ENCODE measurements at regions not wholly inside any gene's neighbourhood (a gene's known extent, or its start where the extent isn't known, plus 50 kb on each side); places are given as distances from the start of the nearest gene placed in this dataset.

DNA sequence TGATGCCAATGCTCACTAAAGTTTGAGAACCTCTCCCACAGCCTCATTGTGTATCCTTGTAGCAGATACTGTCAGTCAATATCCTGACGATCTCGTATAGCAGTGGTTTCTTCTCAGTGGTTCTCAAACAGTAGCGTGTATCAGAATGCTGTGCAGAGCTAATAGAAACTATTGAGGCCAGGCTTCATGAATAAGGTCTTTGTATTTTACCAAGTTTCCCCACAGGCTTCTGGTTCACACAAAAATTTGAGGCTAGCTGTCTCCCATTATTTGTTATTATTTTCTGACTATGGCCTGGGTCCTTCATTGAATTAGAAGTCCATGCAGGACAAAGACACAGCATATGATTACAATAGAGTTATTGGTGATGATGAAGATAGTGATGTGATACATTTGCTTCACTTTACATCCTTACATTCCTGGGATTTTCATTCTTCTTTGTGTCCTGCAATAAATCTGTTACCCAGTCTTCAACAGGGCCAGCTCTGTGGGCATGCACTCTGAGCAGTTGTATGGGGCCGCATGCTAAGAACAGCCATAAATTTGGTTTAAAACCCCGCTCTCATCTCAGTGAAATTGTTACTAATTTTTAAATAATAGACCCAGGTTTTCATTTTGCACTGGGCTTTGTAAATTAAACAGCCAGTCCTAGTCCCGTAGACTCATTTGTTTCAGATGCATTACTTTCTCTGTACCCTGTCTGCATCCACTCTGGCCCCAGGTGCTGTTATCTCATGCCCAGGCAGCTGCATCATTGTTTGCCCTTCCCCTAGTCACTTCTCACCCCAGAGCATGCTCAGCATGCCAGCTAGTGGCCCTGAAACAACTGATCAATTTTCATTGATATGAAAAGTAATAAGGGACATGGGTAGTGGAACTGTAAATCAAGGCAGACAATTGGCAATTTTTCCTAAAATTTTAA is 199.9 kb upstream of the PIK3R1 start:
- FAIRE-seq (no peak), DNase-seq (ENCODE audit: insufficient read length) (no peak)
- no peak for TF ChIP-seq TAF1 (IDR thresholded peaks at IDR 0.05; ENCODE audit: borderline replicate concordance, low read depth, low read length)
- no peak for TF ChIP-seq POLR2AphosphoS5 (IDR thresholded peaks at IDR 0.05; ENCODE audit: low read depth, low read length)
- no peak for TF ChIP-seq POLR2A (IDR thresholded peaks at IDR 0.05; ENCODE audit: low read depth, low read length)

GRCh38 chr5:68012831-68013230 is 202.7 kb upstream of the PIK3R1 start:
- TF ChIP-seq POLR2AphosphoS5 (IDR thresholded peaks at IDR 0.05; ENCODE audit: low read depth, low read length) (no peak), TAF1 (IDR thresholded peaks at IDR 0.05; ENCODE audit: borderline replicate concordance, low read depth, low read length) (no peak), POLR2A (IDR thresholded peaks at IDR 0.05; ENCODE audit: low read depth, low read length) (no peak)
- DNase-seq (ENCODE audit: insufficient read length) (no peak), FAIRE-seq (no peak)

DNA sequence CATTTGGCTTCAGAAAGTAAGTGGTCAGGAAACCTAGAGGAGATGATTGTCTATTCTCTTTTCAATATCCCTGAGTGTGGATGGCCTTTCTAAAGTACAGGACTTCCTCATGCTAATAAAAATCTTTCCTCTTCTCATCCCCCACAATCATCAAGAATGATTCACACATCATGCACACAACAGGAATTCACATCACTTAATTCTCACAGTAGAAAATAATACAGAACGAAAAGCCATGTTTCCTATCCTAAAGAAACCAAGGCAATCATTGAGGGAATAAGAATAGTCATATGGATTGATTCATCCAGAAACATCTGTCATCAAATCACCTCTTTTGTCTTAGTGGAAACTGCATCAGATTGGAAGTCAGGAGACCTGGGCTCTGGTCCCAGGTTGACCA is 203.1 kb upstream of the PIK3R1 start:
- FAIRE-seq = no peak
- no peak for TF ChIP-seq POLR2A (IDR thresholded peaks at IDR 0.05; ENCODE audit: low read depth, low read length)
- no peak for TF ChIP-seq POLR2AphosphoS5 (IDR thresholded peaks at IDR 0.05; ENCODE audit: low read depth, low read length)
- no peak for TF ChIP-seq TAF1 (IDR thresholded peaks at IDR 0.05; ENCODE audit: borderline replicate concordance, low read depth, low read length)
- DNase-seq (ENCODE audit: insufficient read length) = no peak

DNA sequence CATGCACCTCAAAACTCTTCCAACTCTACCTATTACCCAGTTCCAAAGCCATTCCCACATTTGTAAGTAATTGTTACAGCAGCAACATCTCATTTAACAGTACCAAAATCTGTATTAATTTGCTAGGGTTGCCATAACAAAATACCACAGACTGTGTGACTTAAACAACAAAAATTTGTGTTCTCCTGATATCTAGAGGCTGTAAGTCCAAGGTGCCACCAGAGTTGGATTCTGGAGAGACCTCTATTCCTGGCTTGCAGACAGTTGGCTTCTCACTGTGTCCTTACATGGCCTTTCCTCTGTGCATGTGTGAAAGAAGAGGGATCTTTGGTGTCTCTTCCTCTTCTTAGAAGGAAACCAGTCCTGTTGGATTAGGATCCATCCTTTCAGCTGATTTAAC is 203.8 kb upstream of the PIK3R1 start:
- no peak for FAIRE-seq
- no peak for TF ChIP-seq TAF1 (IDR thresholded peaks at IDR 0.05; ENCODE audit: borderline replicate concordance, low read depth, low read length)
- TF ChIP-seq POLR2AphosphoS5 (IDR thresholded peaks at IDR 0.05; ENCODE audit: low read depth, low read length) = no peak
- TF ChIP-seq POLR2A (IDR thresholded peaks at IDR 0.05; ENCODE audit: low read depth, low read length) = no peak
- DNase-seq (ENCODE audit: insufficient read length) = no peak

- FAIRE-seq (no peak), DNase-seq (ENCODE audit: insufficient read length) (no peak)
- no peak for TF ChIP-seq POLR2AphosphoS5 (IDR thresholded peaks at IDR 0.05; ENCODE audit: low read depth, low read length)
- TF ChIP-seq POLR2A (IDR thresholded peaks at IDR 0.05; ENCODE audit: low read depth, low read length) = no peak
- no peak for TF ChIP-seq TAF1 (IDR thresholded peaks at IDR 0.05; ENCODE audit: borderline replicate concordance, low read depth, low read length)
These were observed 204.2 kb upstream of the PIK3R1 start for GRCh38 chr5:68011259-68011760.

- DNase-seq (ENCODE audit: insufficient read length) (no peak), FAIRE-seq (no peak)
- no peak for TF ChIP-seq POLR2AphosphoS5 (IDR thresholded peaks at IDR 0.05; ENCODE audit: low read depth, low read length)
- no peak for TF ChIP-seq POLR2A (IDR thresholded peaks at IDR 0.05; ENCODE audit: low read depth, low read length)
- TF ChIP-seq TAF1 (IDR thresholded peaks at IDR 0.05; ENCODE audit: borderline replicate concordance, low read depth, low read length) = no peak
These were observed 204.8 kb upstream of the PIK3R1 start for GRCh38 chr5:68010740-68011139.

GRCh38 chr5:68007451-68007850 is 208.1 kb upstream of the PIK3R1 start:
- no peak for FAIRE-seq
- TF ChIP-seq POLR2AphosphoS5 (IDR thresholded peaks at IDR 0.05; ENCODE audit: low read depth, low read length) = no peak
- no peak for TF ChIP-seq TAF1 (IDR thresholded peaks at IDR 0.05; ENCODE audit: borderline replicate concordance, low read depth, low read length)
- no peak for TF ChIP-seq POLR2A (IDR thresholded peaks at IDR 0.05; ENCODE audit: low read depth, low read length)
- no peak for DNase-seq (ENCODE audit: insufficient read length)

DNA sequence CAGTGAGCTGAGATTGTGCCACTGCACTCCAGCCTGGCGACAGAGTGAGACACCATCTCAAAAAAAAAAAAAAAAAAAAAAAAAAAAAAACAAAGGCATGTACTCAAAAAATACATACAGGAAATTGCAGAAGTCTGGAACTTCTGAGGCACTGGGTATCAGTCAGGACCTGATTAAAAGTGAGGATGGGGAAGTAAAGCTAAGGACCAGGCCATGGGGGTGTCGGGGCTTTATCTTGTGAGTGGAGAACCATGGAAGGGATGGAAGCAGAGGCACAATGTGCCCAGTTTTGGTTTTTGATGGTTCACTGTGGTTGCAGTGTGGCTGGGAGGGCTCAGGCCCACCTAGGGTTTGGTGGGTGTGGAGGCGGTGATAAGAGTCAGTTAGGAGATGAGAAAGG is 212.7 kb upstream of the PIK3R1 start:
- no peak for FAIRE-seq
- TF ChIP-seq POLR2A (IDR thresholded peaks at IDR 0.05; ENCODE audit: low read depth, low read length) (no peak), TAF1 (IDR thresholded peaks at IDR 0.05; ENCODE audit: borderline replicate concordance, low read depth, low read length) (no peak), POLR2AphosphoS5 (IDR thresholded peaks at IDR 0.05; ENCODE audit: low read depth, low read length) (no peak)

DNA sequence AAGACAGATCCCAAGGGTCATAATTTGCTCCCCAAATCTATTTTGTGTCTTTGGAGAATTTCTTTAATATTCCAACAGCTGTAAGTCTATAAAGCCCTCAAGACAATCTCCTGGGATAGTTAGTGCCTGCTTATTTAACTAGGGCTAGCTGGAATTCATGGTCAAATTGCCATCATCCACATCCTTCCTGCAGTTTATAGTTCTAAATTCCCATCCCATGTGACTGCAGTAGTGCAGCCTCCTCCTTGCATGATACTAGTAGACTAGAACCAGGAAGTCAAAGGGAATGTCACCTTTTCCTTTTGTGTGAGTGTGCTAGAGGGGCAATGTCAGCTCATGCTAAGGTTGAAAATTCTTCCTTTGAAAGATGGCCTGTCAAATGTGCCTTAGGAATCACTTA is 214.8 kb upstream of the PIK3R1 start:
- no peak for FAIRE-seq
- TF ChIP-seq POLR2AphosphoS5 (IDR thresholded peaks at IDR 0.05; ENCODE audit: low read depth, low read length) = no peak
- no peak for TF ChIP-seq TAF1 (IDR thresholded peaks at IDR 0.05; ENCODE audit: borderline replicate concordance, low read depth, low read length)
- TF ChIP-seq POLR2A (IDR thresholded peaks at IDR 0.05; ENCODE audit: low read depth, low read length) = no peak
- no peak for DNase-seq (ENCODE audit: insufficient read length)

More for the DNA sequence above, 212.7 kb upstream of the PIK3R1 start:
- no peak for DNase-seq (ENCODE audit: insufficient read length)

DNA sequence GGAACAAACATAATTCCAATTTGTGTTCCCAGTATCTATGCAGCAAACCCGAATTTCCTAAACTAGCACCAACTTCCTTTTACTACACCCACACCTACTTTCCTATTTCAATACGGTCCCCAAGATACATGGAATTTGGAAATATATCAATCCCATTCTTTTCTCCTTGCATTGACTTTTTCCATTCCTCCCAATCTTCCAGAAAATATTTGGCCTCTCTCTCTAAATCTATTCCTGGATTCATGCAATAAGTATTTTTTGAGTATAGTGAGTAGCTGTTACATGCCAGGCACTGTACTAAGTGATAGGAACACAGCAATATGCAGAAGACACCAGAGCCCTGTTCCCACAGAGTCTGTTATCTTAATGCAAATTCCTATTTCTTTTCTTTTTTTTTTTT is 216.2 kb upstream of the PIK3R1 start:
- DNase-seq (ENCODE audit: insufficient read length) (no peak), FAIRE-seq (no peak)
- TF ChIP-seq POLR2A (IDR thresholded peaks at IDR 0.05; ENCODE audit: low read depth, low read length) (no peak), POLR2AphosphoS5 (IDR thresholded peaks at IDR 0.05; ENCODE audit: low read depth, low read length) (no peak), TAF1 (IDR thresholded peaks at IDR 0.05; ENCODE audit: borderline replicate concordance, low read depth, low read length) (no peak)

DNA sequence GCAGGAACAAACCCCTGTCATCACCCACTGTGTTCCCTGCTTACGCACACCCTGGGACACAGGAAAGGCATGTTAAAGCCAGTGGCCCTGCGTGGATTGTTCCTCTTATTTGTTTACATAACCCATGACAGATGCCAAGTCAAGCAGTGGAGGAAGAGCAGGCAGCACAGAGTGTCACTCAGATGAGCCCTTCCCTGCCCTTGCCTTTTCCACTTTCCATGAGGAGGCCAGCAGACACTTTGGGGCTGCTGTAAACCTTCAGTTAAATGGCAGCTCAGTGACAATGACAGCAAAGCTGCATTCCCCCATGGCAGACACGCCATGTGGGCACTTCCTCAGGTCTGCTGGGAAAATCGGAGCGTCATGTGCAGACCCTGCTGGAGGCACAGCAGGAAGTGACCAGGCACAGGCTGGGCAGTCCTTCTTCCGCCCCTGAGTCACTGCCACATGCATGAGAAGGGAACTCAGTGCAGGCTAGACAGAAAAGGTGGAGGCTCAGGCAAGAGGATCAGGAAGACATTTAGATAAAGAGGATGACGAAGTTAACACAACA is 216.8 kb upstream of the PIK3R1 start:
- TF ChIP-seq POLR2AphosphoS5 (IDR thresholded peaks at IDR 0.05; ENCODE audit: low read depth, low read length) = no peak
- TF ChIP-seq TAF1 (IDR thresholded peaks at IDR 0.05; ENCODE audit: borderline replicate concordance, low read depth, low read length) = no peak
- TF ChIP-seq POLR2A (IDR thresholded peaks at IDR 0.05; ENCODE audit: low read depth, low read length) = no peak
- DNase-seq (ENCODE audit: insufficient read length) (no peak), FAIRE-seq (no peak)
